Caco-2 (cell line): ENCODE measurements at regions not wholly inside any gene's neighbourhood (a gene's known extent, or its start where the extent isn't known, plus 50 kb on each side); places are given as distances from the start of the nearest gene placed in this dataset.

Experiments
- BruUV-seq: library from RNA; stranded (reverse); fragments of 400-500 nt; replicated peaks from 2 replicates; lab custom pipeline; 2021; lab: Mats Ljungman, UMichigan
- CTCF ChIA-PET: fragments of 300-600 bp; sonication (Branson Sonifier 250); formaldehyde crosslinking; loops from one replicate; lab custom pipeline; 2022; ENCODE audit warnings: antibody characterized with exemption; lab: Charles Lee
- POLR2A ChIA-PET: fragments of 300-600 bp; sonication (Branson Sonifier 250); formaldehyde crosslinking; loops from one replicate; lab custom pipeline; 2022; ENCODE audit warnings: antibody characterized with exemption; lab: Charles Lee
- DNase-seq, 2 experiments: peaks; one replicate each; pipeline versions ENCODE4 v3.0.0 to v3.0.0-alpha.2; 2020 to 2022
- H3K27me3 ChIP-seq: replicated peaks from 2 replicates; pipeline ENCODE4 v1.6.0; 2011; ENCODE audit warnings: low read length; ENCODE audit not compliant: control insufficient read depth, insufficient read depth
- H3K36me3 ChIP-seq: 2 replicates; pipeline ENCODE4 v1.5.1; 2011; ENCODE audit warnings: low read length; ENCODE audit not compliant: control insufficient read depth, insufficient read depth
- H3K4me1 ChIP-seq: fragments of 250-450 bp; sonication (Bioruptor Pico); 2 replicates; pipeline ENCODE4 v1.5.1; 2020; ENCODE audit warnings: mild to moderate bottlenecking
- H3K4me3 ChIP-seq: 2 replicates; pipeline ENCODE4 v1.5.1; 2011; ENCODE audit warnings: low read depth, mild to moderate bottlenecking, control low read depth, low read length
- H3K9me3 ChIP-seq: fragments of 250-450 bp; sonication (Bioruptor Pico); 2 replicates; pipeline ENCODE4 v1.5.1; 2020; ENCODE audit warnings: mild to moderate bottlenecking, moderate library complexity
- H3K27ac Mint-ChIP-seq: one replicate; pipeline ENCODE4 v1.8.0; 2022; ENCODE audit warnings: mixed read lengths; ENCODE audit not compliant: unreplicated experiment
- H3K27me3 Mint-ChIP-seq: one replicate; pipeline ENCODE4 v1.8.0; 2022; ENCODE audit warnings: mixed read lengths; ENCODE audit not compliant: insufficient read depth, unreplicated experiment
- H3K36me3 Mint-ChIP-seq: one replicate; pipeline ENCODE4 v1.8.0; 2022; ENCODE audit warnings: mild to moderate bottlenecking, mixed read lengths; ENCODE audit not compliant: insufficient read depth, unreplicated experiment
- H3K4me1 Mint-ChIP-seq: one replicate; pipeline ENCODE4 v1.8.0; 2022; ENCODE audit warnings: low read depth, mixed read lengths; ENCODE audit not compliant: unreplicated experiment
- H3K4me3 Mint-ChIP-seq: one replicate; pipeline ENCODE4 v1.8.0; 2022; ENCODE audit warnings: mild to moderate bottlenecking, moderate library complexity, mixed read lengths; ENCODE audit not compliant: unreplicated experiment
- H3K9me3 Mint-ChIP-seq: one replicate; pipeline ENCODE4 v1.8.0; 2022; ENCODE audit warnings: mixed read lengths; ENCODE audit not compliant: unreplicated experiment
- intact Hi-C: fragments of 100-400 bp; cut with micrococcal nuclease; formaldehyde crosslinking; loops from one replicate; pipeline ENCODE4 v1.10.0; 2022; ENCODE audit not compliant: unreplicated experiment
- TF ChIP-seq, protein P1 (sequence below), 2 experiments: fragments of 200-600 bp in 1 of 2; IDR thresholded peaks; 1 replicate in 1 of 2; 2 replicates in 1 of 2; pipeline versions ENCODE4 v1.5.1 to v1.8.0; 2011 to 2022; ENCODE audit warnings: antibody characterized with exemption in 1 of 2, control low read depth in 1 of 2, inconsistent platforms in 1 of 2, low read depth in 1 of 2, low read length in 1 of 2, mild to moderate bottlenecking in 1 of 2, moderate library complexity in 1 of 2; ENCODE audit not compliant: insufficient read depth in 1 of 2, severe bottlenecking in 1 of 2, unreplicated experiment in 1 of 2

DNA sequence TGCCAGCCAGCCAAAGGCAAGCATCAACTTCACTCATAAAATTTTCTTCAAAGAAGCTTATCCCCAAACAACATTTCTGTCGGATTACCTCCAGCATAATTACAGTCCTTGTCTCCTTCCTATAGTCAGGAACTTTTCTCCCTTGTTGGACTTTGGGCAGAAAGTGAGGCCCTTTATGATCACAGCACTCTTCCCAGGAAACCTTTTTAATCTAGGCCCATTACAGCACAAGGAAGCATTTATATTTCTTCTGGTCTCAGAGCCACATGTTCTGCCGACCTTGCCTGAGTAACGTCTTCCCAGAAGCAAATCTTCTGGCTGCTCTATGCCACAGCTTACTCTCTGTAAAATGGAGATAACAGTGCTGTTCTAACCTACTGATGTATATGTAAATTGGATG lies 437.2 kb upstream of the SLC35B3 start:
- H3K27ac Mint-ChIP-seq: no peak overlapping the region
- peaks cover 12% of the 10 kb centered on the region for H3K4me1 Mint-ChIP-seq
- DNase-seq: no peak
- ChIA-PET CTCF (no interaction called here), POLR2A (interaction anchor here (0.6 kb wide), 1 partner anchor 21 kb away, joined by 3 read pairs; no protein-coding TSS in a partner anchor)
- H3K4me3 ChIP-seq: no peak overlapping the region
- peaks cover 9% of the 10 kb centered on the region for H3K9me3 Mint-ChIP-seq
- TF ChIP-seq, protein P1, sequence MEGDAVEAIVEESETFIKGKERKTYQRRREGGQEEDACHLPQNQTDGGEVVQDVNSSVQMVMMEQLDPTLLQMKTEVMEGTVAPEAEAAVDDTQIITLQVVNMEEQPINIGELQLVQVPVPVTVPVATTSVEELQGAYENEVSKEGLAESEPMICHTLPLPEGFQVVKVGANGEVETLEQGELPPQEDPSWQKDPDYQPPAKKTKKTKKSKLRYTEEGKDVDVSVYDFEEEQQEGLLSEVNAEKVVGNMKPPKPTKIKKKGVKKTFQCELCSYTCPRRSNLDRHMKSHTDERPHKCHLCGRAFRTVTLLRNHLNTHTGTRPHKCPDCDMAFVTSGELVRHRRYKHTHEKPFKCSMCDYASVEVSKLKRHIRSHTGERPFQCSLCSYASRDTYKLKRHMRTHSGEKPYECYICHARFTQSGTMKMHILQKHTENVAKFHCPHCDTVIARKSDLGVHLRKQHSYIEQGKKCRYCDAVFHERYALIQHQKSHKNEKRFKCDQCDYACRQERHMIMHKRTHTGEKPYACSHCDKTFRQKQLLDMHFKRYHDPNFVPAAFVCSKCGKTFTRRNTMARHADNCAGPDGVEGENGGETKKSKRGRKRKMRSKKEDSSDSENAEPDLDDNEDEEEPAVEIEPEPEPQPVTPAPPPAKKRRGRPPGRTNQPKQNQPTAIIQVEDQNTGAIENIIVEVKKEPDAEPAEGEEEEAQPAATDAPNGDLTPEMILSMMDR (IDR thresholded peaks at IDR 0.05; ENCODE audit: insufficient read depth in 1 of 2, low read depth in 1 of 2, low read length in 1 of 2, severe bottlenecking in 1 of 2, unreplicated experiment in 1 of 2): no peak
- no peaks in the 10 kb centered on the region for H3K27me3 Mint-ChIP-seq
- H3K4me3 Mint-ChIP-seq: no peak overlapping the region
- H3K9me3 ChIP-seq: no peaks in the 10 kb centered on the region
- intact Hi-C loops: no loop called here
- H3K36me3 Mint-ChIP-seq: no peaks in the 10 kb centered on the region
- BruUV-seq: no TSS peak
- H3K4me1 ChIP-seq: peaks cover 13% of the 10 kb centered on the region
- H3K36me3 ChIP-seq: no peaks in the 10 kb centered on the region
- no peaks in the 10 kb centered on the region for H3K27me3 ChIP-seq

DNA sequence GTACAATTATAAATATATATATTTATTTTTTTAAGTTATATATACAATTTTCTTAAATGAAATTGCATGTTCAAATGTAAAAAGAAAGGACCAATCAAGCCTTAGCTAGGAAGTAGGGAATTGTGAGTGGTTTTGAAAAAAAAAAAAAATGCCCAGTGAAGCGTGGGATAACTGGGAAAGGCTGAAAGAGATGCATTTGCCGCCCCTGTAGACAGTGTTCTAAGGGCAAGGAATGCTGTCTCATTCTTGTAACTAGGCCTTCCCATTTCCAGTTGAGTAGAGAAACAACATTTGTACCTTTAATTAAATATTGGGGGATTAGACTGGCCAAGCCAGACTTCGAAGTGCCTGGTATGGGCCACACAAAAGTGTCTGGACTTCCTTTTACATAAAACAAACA lies 430.1 kb upstream of the SLC35B3 start:
- peaks cover 15% of the 10 kb centered on the region for H3K4me1 Mint-ChIP-seq
- no peaks in the 10 kb centered on the region for H3K36me3 Mint-ChIP-seq
- no peak overlapping the region for H3K4me3 Mint-ChIP-seq
- BruUV-seq: no TSS peak
- Histone ChIP-seq H3K9me3 (no peaks in the 10 kb centered on the region), H3K4me1 (peaks cover 9% of the 10 kb centered on the region), H3K36me3 (no peaks in the 10 kb centered on the region), H3K4me3 (no peak overlapping the region), H3K27me3 (no peaks in the 10 kb centered on the region)
- CTCF ChIA-PET: no interaction called here
- H3K9me3 Mint-ChIP-seq: no peaks in the 10 kb centered on the region
- H3K27me3 Mint-ChIP-seq: no peaks in the 10 kb centered on the region
- intact Hi-C loops: no loop called here
- DNase-seq: no peak
- H3K27ac Mint-ChIP-seq: no peak overlapping the region
- TF ChIP-seq, protein P1 (IDR thresholded peaks at IDR 0.05; ENCODE audit: insufficient read depth in 1 of 2, low read depth in 1 of 2, low read length in 1 of 2, severe bottlenecking in 1 of 2, unreplicated experiment in 1 of 2): no peak
- POLR2A ChIA-PET: no interaction called here

DNA sequence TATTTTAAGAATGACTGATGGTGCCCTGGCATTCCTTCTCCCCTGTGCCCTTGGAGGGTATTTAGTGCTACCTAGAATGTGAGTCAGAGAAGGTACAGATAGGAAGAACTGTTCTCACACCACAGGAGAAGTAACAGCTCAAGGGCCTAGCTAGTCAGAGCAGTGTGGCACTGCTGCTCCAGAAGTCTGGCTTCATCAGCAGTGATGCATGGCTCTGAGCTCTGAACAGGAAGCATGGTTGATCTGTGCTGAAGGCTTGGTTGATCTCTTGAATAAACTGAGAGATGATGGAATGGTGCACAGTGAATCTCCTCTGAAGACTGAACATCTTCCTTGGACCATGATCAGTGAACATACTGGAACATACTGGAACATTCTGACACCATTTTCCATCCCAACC lies 425.3 kb upstream of the SLC35B3 start:
- CTCF ChIA-PET: no interaction called here

More for the DNA sequence above, 425.3 kb upstream of the SLC35B3 start:
- intact Hi-C loops: no loop called here
- Histone ChIP-seq H3K4me3 (no peak overlapping the region), H3K36me3 (no peaks in the 10 kb centered on the region), H3K27me3 (no peaks in the 10 kb centered on the region), H3K4me1 (peaks cover 19% of the 10 kb centered on the region), H3K9me3 (no peaks in the 10 kb centered on the region)
- Mint-ChIP-seq H3K4me3 (no peak overlapping the region), H3K9me3 (no peaks in the 10 kb centered on the region), H3K27me3 (no peaks in the 10 kb centered on the region), H3K36me3 (no peaks in the 10 kb centered on the region), H3K4me1 (peaks cover 15% of the 10 kb centered on the region), H3K27ac (no peak overlapping the region)
- POLR2A ChIA-PET: no interaction called here
- DNase-seq: no peak
- TF ChIP-seq, protein P1 (IDR thresholded peaks at IDR 0.05; ENCODE audit: insufficient read depth in 1 of 2, low read depth in 1 of 2, low read length in 1 of 2, severe bottlenecking in 1 of 2, unreplicated experiment in 1 of 2): no peak
- no TSS peak for BruUV-seq
